Upper lobe of right lung (tissue), 1 donor: ENCODE measurements at regions not wholly inside any gene's neighbourhood (a gene's known extent, or its start where the extent isn't known, plus 50 kb on each side); places are given as distances from the start of the nearest gene placed in this dataset.

Source experiments
- ATAC-seq: fragments of 200-7000 bp; cut with Tn5 transposase; one replicate; pipeline ENCODE4 v1.9.1; 2020; ENCODE audit warnings: mild to moderate bottlenecking, moderate library complexity
- DNase-seq: peaks from one replicate; pipeline ENCODE4 v3.0.0-alpha.2; 2020
- H3K27ac ChIP-seq: fragments of 200-600 bp; one replicate; pipeline ENCODE4 v1.8.0; 2022
- H3K27me3 ChIP-seq: fragments of 200-600 bp; one replicate; pipeline ENCODE4 v1.8.0; 2022; ENCODE audit warnings: mild to moderate bottlenecking
- H3K36me3 ChIP-seq: fragments of 200-600 bp; one replicate; pipeline ENCODE4 v1.8.0; 2022
- H3K4me1 ChIP-seq: fragments of 200-600 bp; one replicate; pipeline ENCODE4 v1.8.0; 2022
- H3K4me3 ChIP-seq: fragments of 200-600 bp; one replicate; pipeline ENCODE4 v1.8.0; 2022; ENCODE audit warnings: mild to moderate bottlenecking
- H3K9me3 ChIP-seq: fragments of 200-600 bp; one replicate; pipeline ENCODE4 v1.8.0; 2022
- CTCF ChIP-seq: fragments of 200-600 bp; IDR thresholded peaks from one replicate; pipeline ENCODE4 v1.8.0; 2022; ENCODE audit warnings: antibody characterized with exemption
- intact Hi-C: fragments of 100-400 bp; cut with DNase I; formaldehyde crosslinking; loops from one replicate; pipeline ENCODE4 v1.11.0; 2022
- donor health status: DM: no; HTN: yes; CAD: no; lungs with severe emphysema.

- H3K4me3 ChIP-seq = no peak overlapping the region
- H3K9me3 ChIP-seq = no peaks in the 10 kb centered on the region
- no peak for ATAC-seq
- no peak for DNase-seq
- intact Hi-C loops = no loop called here
- H3K36me3 ChIP-seq = no peaks in the 10 kb centered on the region
- TF ChIP-seq CTCF = no peak
- H3K27me3 ChIP-seq = no peaks in the 10 kb centered on the region
- no peak overlapping the region for H3K27ac ChIP-seq
- no peaks in the 10 kb centered on the region for H3K4me1 ChIP-seq
Measured at GRCh38 chr16:75942936-75943335, 216.6 kb upstream of the CPHXL start.

- H3K4me3 ChIP-seq = no peak overlapping the region
- intact Hi-C loops = no loop called here
- no peak for TF ChIP-seq CTCF
- no peak overlapping the region for H3K27ac ChIP-seq
- H3K27me3 ChIP-seq = no peaks in the 10 kb centered on the region
- no peaks in the 10 kb centered on the region for H3K4me1 ChIP-seq
- H3K36me3 ChIP-seq = no peaks in the 10 kb centered on the region
- no peak for ATAC-seq
- H3K9me3 ChIP-seq = no peaks in the 10 kb centered on the region
- DNase-seq = no peak
Measured at GRCh38 chr16:75943705-75944514, 217.6 kb upstream of the CPHXL start.

- TF ChIP-seq CTCF = no peak
- intact Hi-C loops = no loop called here
- ATAC-seq = no peak
Measured at GRCh38 chr16:75945916-75946457, 219.7 kb upstream of the CPHXL start.

GRCh38 chr16:75947626-75948239 is 221.4 kb upstream of the CPHXL start:
- no peak overlapping the region for H3K27ac ChIP-seq
- no peak for ATAC-seq
- no peak for DNase-seq
- H3K4me3 ChIP-seq = no peak overlapping the region
- H3K36me3 ChIP-seq = no peaks in the 10 kb centered on the region
- intact Hi-C loops = no loop called here
- no peaks in the 10 kb centered on the region for H3K4me1 ChIP-seq
- TF ChIP-seq CTCF = no peak
- H3K9me3 ChIP-seq = no peaks in the 10 kb centered on the region
- H3K27me3 ChIP-seq = no peaks in the 10 kb centered on the region

More at GRCh38 chr16:75945916-75946457, 219.7 kb upstream of the CPHXL start:
- H3K9me3 ChIP-seq = no peaks in the 10 kb centered on the region
- H3K4me3 ChIP-seq = no peak overlapping the region
- no peaks in the 10 kb centered on the region for H3K4me1 ChIP-seq
- no peak for DNase-seq
- no peaks in the 10 kb centered on the region for H3K27me3 ChIP-seq
- H3K27ac ChIP-seq = no peak overlapping the region
- no peaks in the 10 kb centered on the region for H3K36me3 ChIP-seq

GRCh38 chr16:75948441-75948840 is 222.2 kb upstream of the CPHXL start:
- TF ChIP-seq CTCF = no peak
- Histone ChIP-seq H3K27me3 (no peaks in the 10 kb centered on the region), H3K36me3 (no peaks in the 10 kb centered on the region), H3K9me3 (no peaks in the 10 kb centered on the region), H3K4me1 (no peaks in the 10 kb centered on the region), H3K4me3 (no peak overlapping the region), H3K27ac (no peak overlapping the region)
- no peak for ATAC-seq
- intact Hi-C loops = no loop called here
- no peak for DNase-seq
